ENCODE measurements at regions not wholly inside any gene's neighbourhood (a gene's known extent, or its start where the extent isn't known, plus 50 kb on each side); places are given as distances from the start of the nearest gene placed in this dataset.

DNA sequence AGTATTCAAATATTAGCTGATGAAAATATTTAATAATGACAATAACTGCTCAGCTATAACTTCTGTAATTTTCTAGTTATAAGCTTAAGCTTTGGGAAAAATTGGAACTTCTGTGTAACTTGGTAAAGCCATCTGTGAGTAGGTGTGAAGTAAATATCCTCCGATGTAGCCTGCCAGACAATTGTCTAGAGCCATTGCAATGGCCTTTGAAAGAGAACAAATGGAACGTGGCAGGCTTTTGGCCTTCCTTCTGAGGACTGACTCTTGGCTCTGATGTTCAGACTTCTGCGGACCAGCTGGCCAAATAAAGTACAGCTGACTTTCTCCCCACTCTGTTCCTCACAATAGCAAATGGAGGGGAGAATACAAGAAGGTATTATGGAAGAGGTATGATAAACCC, 203.4 kb upstream of the NMUR2 start:
- TF ChIP-seq, protein P1, sequence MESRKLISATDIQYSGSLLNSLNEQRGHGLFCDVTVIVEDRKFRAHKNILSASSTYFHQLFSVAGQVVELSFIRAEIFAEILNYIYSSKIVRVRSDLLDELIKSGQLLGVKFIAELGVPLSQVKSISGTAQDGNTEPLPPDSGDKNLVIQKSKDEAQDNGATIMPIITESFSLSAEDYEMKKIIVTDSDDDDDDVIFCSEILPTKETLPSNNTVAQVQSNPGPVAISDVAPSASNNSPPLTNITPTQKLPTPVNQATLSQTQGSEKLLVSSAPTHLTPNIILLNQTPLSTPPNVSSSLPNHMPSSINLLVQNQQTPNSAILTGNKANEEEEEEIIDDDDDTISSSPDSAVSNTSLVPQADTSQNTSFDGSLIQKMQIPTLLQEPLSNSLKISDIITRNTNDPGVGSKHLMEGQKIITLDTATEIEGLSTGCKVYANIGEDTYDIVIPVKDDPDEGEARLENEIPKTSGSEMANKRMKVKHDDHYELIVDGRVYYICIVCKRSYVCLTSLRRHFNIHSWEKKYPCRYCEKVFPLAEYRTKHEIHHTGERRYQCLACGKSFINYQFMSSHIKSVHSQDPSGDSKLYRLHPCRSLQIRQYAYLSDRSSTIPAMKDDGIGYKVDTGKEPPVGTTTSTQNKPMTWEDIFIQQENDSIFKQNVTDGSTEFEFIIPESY (IDR thresholded peaks at IDR 0.05) = no peak
- TF ChIP-seq, protein P2, sequence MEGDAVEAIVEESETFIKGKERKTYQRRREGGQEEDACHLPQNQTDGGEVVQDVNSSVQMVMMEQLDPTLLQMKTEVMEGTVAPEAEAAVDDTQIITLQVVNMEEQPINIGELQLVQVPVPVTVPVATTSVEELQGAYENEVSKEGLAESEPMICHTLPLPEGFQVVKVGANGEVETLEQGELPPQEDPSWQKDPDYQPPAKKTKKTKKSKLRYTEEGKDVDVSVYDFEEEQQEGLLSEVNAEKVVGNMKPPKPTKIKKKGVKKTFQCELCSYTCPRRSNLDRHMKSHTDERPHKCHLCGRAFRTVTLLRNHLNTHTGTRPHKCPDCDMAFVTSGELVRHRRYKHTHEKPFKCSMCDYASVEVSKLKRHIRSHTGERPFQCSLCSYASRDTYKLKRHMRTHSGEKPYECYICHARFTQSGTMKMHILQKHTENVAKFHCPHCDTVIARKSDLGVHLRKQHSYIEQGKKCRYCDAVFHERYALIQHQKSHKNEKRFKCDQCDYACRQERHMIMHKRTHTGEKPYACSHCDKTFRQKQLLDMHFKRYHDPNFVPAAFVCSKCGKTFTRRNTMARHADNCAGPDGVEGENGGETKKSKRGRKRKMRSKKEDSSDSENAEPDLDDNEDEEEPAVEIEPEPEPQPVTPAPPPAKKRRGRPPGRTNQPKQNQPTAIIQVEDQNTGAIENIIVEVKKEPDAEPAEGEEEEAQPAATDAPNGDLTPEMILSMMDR (IDR thresholded peaks at IDR 0.05 in 2 of 3, conservative IDR thresholded peaks at IDR 0.05 in 1 of 3; ENCODE audit: control insufficient read depth in 2 of 3, extremely low read depth in 1 of 3, insufficient read depth in 1 of 3, low read depth in 3 of 3, low read length in 3 of 3) = no peak
